ENCODE measurements at regions not wholly inside any gene's neighbourhood (a gene's known extent, or its start where the extent isn't known, plus 50 kb on each side); places are given as distances from the start of the nearest gene placed in this dataset.

- CTCF ChIA-PET: interaction anchor here (0.9 to 2.3 kb wide), 4 partner anchors 12 to 226 kb away, joined by 4 to 16 read pairs (median 8); no protein-coding TSS in a partner anchor
- POLR2A ChIA-PET: no interaction called here
Measured at GRCh38 chr4:94395562-94395961, 52.9 kb upstream of the HPGDS start.

GRCh38 chr4:94396984-94397383 is 54.3 kb upstream of the HPGDS start:
- DNase-seq (ENCODE audit: low read depth, low spot score): no peak
- Histone ChIP-seq H3K27me3 (ENCODE audit: control insufficient read depth, insufficient read depth, low read length) (no peaks in the 10 kb centered on the region), H3K9me3 (ENCODE audit: control insufficient read depth, insufficient read depth, low read length) (no peaks in the 10 kb centered on the region), H3K4me3 (ENCODE audit: low read depth, low read length) (no peak overlapping the region), H3K27ac (ENCODE audit: low read depth, low read length) (no peak overlapping the region)
- TF ChIP-seq CTCF (IDR thresholded peaks at IDR 0.05; ENCODE audit: low read depth, low read length): no peak
- ChIA-PET POLR2A (no interaction called here), CTCF (interaction anchor here (2.3 kb wide), 1 partner anchor 92 kb away, joined by 8 read pairs; no protein-coding TSS in a partner anchor)

More at GRCh38 chr4:94395562-94395961, 52.9 kb upstream of the HPGDS start:
- Histone ChIP-seq H3K27me3 (ENCODE audit: control insufficient read depth, insufficient read depth, low read length) (no peaks in the 10 kb centered on the region), H3K9me3 (ENCODE audit: control insufficient read depth, insufficient read depth, low read length) (no peaks in the 10 kb centered on the region), H3K27ac (ENCODE audit: low read depth, low read length) (no peak overlapping the region), H3K4me3 (ENCODE audit: low read depth, low read length) (no peak overlapping the region)
- DNase-seq (ENCODE audit: low read depth, low spot score): no peak
- TF ChIP-seq CTCF (IDR thresholded peaks at IDR 0.05; ENCODE audit: low read depth, low read length): no peak

- ChIA-PET POLR2A (no interaction called here), CTCF (no interaction called here)
- Histone ChIP-seq H3K27me3 (ENCODE audit: control insufficient read depth, insufficient read depth, low read length) (no peaks in the 10 kb centered on the region), H3K4me3 (ENCODE audit: low read depth, low read length) (no peak overlapping the region), H3K9me3 (ENCODE audit: control insufficient read depth, insufficient read depth, low read length) (no peaks in the 10 kb centered on the region), H3K27ac (ENCODE audit: low read depth, low read length) (no peak overlapping the region)
- no peak for TF ChIP-seq CTCF (IDR thresholded peaks at IDR 0.05; ENCODE audit: low read depth, low read length)
- DNase-seq (ENCODE audit: low read depth, low spot score): no peak
Measured at GRCh38 chr4:94397635-94398034, 54.1 kb upstream of the PDLIM5 start.

GRCh38 chr4:94399277-94399676 is 52.5 kb upstream of the PDLIM5 start:
- no peak for TF ChIP-seq CTCF (IDR thresholded peaks at IDR 0.05; ENCODE audit: low read depth, low read length)
- ChIA-PET POLR2A (no interaction called here), CTCF (interaction anchor here (1.8 kb wide), 1 partner anchor 8 kb away, joined by 4 read pairs; no protein-coding TSS in a partner anchor)

GRCh38 chr4:94399721-94400120 is 52.0 kb upstream of the PDLIM5 start:
- no peak overlapping the region for H3K4me3 ChIP-seq (ENCODE audit: low read depth, low read length)
- no peaks in the 10 kb centered on the region for H3K27me3 ChIP-seq (ENCODE audit: control insufficient read depth, insufficient read depth, low read length)
- no peak for DNase-seq (ENCODE audit: low read depth, low spot score)
- H3K9me3 ChIP-seq (ENCODE audit: control insufficient read depth, insufficient read depth, low read length): no peaks in the 10 kb centered on the region
- CTCF ChIA-PET: interaction anchor here (1.8 kb wide), 1 partner anchor 8 kb away, joined by 4 read pairs; no protein-coding TSS in a partner anchor
- H3K27ac ChIP-seq (ENCODE audit: low read depth, low read length): no peak overlapping the region
- no peak for TF ChIP-seq CTCF (IDR thresholded peaks at IDR 0.05; ENCODE audit: low read depth, low read length)
- POLR2A ChIA-PET: no interaction called here

More at GRCh38 chr4:94399277-94399676, 52.5 kb upstream of the PDLIM5 start:
- Histone ChIP-seq H3K27me3 (ENCODE audit: control insufficient read depth, insufficient read depth, low read length) (no peaks in the 10 kb centered on the region), H3K9me3 (ENCODE audit: control insufficient read depth, insufficient read depth, low read length) (no peaks in the 10 kb centered on the region), H3K27ac (ENCODE audit: low read depth, low read length) (no peak overlapping the region), H3K4me3 (ENCODE audit: low read depth, low read length) (no peak overlapping the region)
- DNase-seq (ENCODE audit: low read depth, low spot score): no peak

Measured in AG04450 (cell line).